ENCODE measurements at regions not wholly inside any gene's neighbourhood (a gene's known extent, or its start where the extent isn't known, plus 50 kb on each side); places are given as distances from the start of the nearest gene placed in this dataset.

DNA sequence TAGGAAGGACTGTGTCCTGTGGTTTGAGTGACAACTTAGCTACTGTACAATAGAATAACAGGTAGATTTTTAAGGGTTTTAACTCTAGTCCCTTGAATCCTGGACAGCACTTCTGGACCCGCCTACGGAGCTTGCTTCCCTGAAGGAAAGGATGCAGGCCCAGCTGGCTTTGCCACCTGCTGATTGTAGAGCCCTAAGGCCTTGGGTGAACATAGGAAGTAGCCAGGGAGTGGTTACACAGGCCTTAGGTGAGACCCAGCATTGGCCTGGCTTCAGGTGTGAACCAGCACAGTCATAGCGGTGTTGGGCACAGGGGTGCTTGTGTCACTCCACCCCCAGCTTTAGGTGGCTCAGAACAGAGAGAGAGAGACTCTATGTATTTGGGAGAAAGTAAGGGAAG is 413.5 kb downstream of the GRIA2 start:
- TF ChIP-seq, protein P1, sequence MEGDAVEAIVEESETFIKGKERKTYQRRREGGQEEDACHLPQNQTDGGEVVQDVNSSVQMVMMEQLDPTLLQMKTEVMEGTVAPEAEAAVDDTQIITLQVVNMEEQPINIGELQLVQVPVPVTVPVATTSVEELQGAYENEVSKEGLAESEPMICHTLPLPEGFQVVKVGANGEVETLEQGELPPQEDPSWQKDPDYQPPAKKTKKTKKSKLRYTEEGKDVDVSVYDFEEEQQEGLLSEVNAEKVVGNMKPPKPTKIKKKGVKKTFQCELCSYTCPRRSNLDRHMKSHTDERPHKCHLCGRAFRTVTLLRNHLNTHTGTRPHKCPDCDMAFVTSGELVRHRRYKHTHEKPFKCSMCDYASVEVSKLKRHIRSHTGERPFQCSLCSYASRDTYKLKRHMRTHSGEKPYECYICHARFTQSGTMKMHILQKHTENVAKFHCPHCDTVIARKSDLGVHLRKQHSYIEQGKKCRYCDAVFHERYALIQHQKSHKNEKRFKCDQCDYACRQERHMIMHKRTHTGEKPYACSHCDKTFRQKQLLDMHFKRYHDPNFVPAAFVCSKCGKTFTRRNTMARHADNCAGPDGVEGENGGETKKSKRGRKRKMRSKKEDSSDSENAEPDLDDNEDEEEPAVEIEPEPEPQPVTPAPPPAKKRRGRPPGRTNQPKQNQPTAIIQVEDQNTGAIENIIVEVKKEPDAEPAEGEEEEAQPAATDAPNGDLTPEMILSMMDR (conservative IDR thresholded peaks at IDR 0.05; ENCODE audit: low read length): no peak
- TF ChIP-seq EZH2phosphoT487 (IDR thresholded peaks at IDR 0.05; ENCODE audit: borderline replicate concordance, low read depth, low read length): no peak
